OCI-LY7 (cell line): ENCODE measurements at regions not wholly inside any gene's neighbourhood (a gene's known extent, or its start where the extent isn't known, plus 50 kb on each side); places are given as distances from the start of the nearest gene placed in this dataset.

ENCODE experiments used
- BruUV-seq: library from RNA; stranded (reverse); fragments of 400-500 nt; replicated peaks from 2 replicates; lab custom pipeline; 2021; lab: Mats Ljungman, UMichigan
- CTCF ChIA-PET: fragments of 300-600 bp; sonication (Branson Sonifier 250); formaldehyde crosslinking; loops from one replicate; lab custom pipeline; 2022; ENCODE audit warnings: antibody characterized with exemption; ENCODE audit not compliant: unreplicated experiment; lab: Charles Lee
- POLR2A ChIA-PET: fragments of 300-600 bp; sonication (Branson Sonifier 250); formaldehyde crosslinking; loops from one replicate; lab custom pipeline; 2022; ENCODE audit warnings: antibody characterized with exemption; lab: Charles Lee
- DNase-seq: peaks from one replicate; pipeline ENCODE4 v3.0.0-alpha.2; 2015; ENCODE audit warnings: low spot score
- H2AFZ ChIP-seq: fragments of 200-600 bp; sonication (generic), shearing (Covaris generic); 2 replicates; pipeline ENCODE4 v1.6.1; 2014; ENCODE audit warnings: mild to moderate bottlenecking, antibody characterized with exemption, low read length, moderate library complexity
- H3K27ac ChIP-seq: fragments of 200-600 bp; sonication (generic); 2 replicates; pipeline ENCODE4 v1.5.1; 2014; ENCODE audit warnings: mixed run types, low read depth, mild to moderate bottlenecking, moderate library complexity, low read length, inconsistent platforms; ENCODE audit not compliant: poor library complexity, severe bottlenecking
- H3K36me3 ChIP-seq: fragments of 200-600 bp; sonication (generic); 2 replicates; pipeline ENCODE4 v1.6.1; 2014; ENCODE audit warnings: mild to moderate bottlenecking, antibody characterized with exemption, low read length, moderate library complexity, mixed read lengths; ENCODE audit not compliant: insufficient read depth
- H3K4me1 ChIP-seq: fragments of 200-600 bp; sonication (generic); 2 replicates; pipeline ENCODE4 v1.5.1; 2014; ENCODE audit warnings: mild to moderate bottlenecking, low read length; ENCODE audit not compliant: insufficient read depth, poor library complexity, severe bottlenecking
- H3K4me2 ChIP-seq: fragments of 200-600 bp; sonication (generic); 2 replicates; pipeline ENCODE4 v1.6.1; 2014; ENCODE audit warnings: mild to moderate bottlenecking, low read length
- H3K4me3 ChIP-seq: fragments of 200-600 bp; sonication (generic); 2 replicates; pipeline ENCODE4 v1.5.1; 2014; ENCODE audit warnings: mild to moderate bottlenecking, low read depth, low read length; ENCODE audit not compliant: poor library complexity, severe bottlenecking
- H3K79me2 ChIP-seq: fragments of 200-600 bp; sonication (generic); 2 replicates; pipeline ENCODE4 v1.6.1; 2016; ENCODE audit warnings: low read depth, mild to moderate bottlenecking, low read length, moderate library complexity, mixed read lengths; ENCODE audit not compliant: insufficient read depth
- H3K9me2 ChIP-seq: fragments of 200-600 bp; sonication (generic); 2 replicates; pipeline ENCODE4 v1.6.1; 2016; ENCODE audit warnings: mild to moderate bottlenecking, low read length, mixed read lengths; ENCODE audit not compliant: insufficient read depth
- H3K9me3 ChIP-seq: fragments of 200-600 bp; sonication (generic); 2 replicates; pipeline ENCODE4 v1.6.1; 2014; ENCODE audit warnings: mild to moderate bottlenecking, mixed run types, low read length, mixed read lengths
- H4K20me1 ChIP-seq: fragments of 200-600 bp; sonication (generic); 2 replicates; pipeline ENCODE4 v1.6.1; 2014; ENCODE audit warnings: mild to moderate bottlenecking, antibody characterized with exemption, low read length, moderate library complexity, mixed read lengths; ENCODE audit not compliant: insufficient read depth
- CTCF ChIP-seq: fragments of 200-600 bp; sonication (generic); conservative IDR thresholded peaks from 2 replicates; pipeline ENCODE4 v1.5.1; 2014; ENCODE audit warnings: mild to moderate bottlenecking, antibody characterized with exemption, low read length, moderate library complexity, mixed read lengths
- EZH2phosphoT487 ChIP-seq: fragments of 200-600 bp; sonication (generic); IDR thresholded peaks from 2 replicates; pipeline ENCODE4 v1.6.1; 2018; ENCODE audit warnings: low read depth, borderline replicate concordance, mild to moderate bottlenecking, mixed run types, antibody characterized with exemption, low read length, moderate library complexity, mixed read lengths
- intact Hi-C: fragments of 100-400 bp; cut with micrococcal nuclease; formaldehyde crosslinking; loops from one replicate; pipeline ENCODE4 v1.10.0; 2022; ENCODE audit not compliant: unreplicated experiment

- no TSS peak for BruUV-seq
- intact Hi-C loops: no loop called here
- no peak overlapping the region for H3K4me2 ChIP-seq
- H3K36me3 ChIP-seq: no peaks in the 10 kb centered on the region
- no peaks in the 10 kb centered on the region for H3K9me2 ChIP-seq
- peaks cover 12% of the 10 kb centered on the region for H3K4me1 ChIP-seq
- no peaks in the 10 kb centered on the region for H4K20me1 ChIP-seq
- H3K4me3 ChIP-seq: no peak overlapping the region
- no peak overlapping the region for H2AFZ ChIP-seq
- DNase-seq: no peak
- H3K9me3 ChIP-seq: no peaks in the 10 kb centered on the region
- H3K79me2 ChIP-seq: no peaks in the 10 kb centered on the region
- no peak overlapping the region for H3K27ac ChIP-seq
- CTCF ChIA-PET: no interaction called here
- no peak for TF ChIP-seq EZH2phosphoT487
- no peak for TF ChIP-seq CTCF
- POLR2A ChIA-PET: no interaction called here
Observed at GRCh38 chr4:3365871-3366842, 73.3 kb downstream of the RGS12 start.

- Histone ChIP-seq H3K36me3 (no peaks in the 10 kb centered on the region), H3K9me3 (no peaks in the 10 kb centered on the region), H3K4me1 (peaks cover 12% of the 10 kb centered on the region), H3K27ac (no peak overlapping the region), H3K4me3 (no peak overlapping the region), H3K9me2 (no peaks in the 10 kb centered on the region), H2AFZ (no peak overlapping the region), H3K79me2 (no peaks in the 10 kb centered on the region), H3K4me2 (no peak overlapping the region), H4K20me1 (no peaks in the 10 kb centered on the region)
- CTCF ChIA-PET: no interaction called here
- POLR2A ChIA-PET: no interaction called here
- intact Hi-C loops: no loop called here
- BruUV-seq: no TSS peak
- DNase-seq: no peak
- TF ChIP-seq CTCF (no peak), EZH2phosphoT487 (no peak)
Observed at GRCh38 chr4:3366893-3367775, 74.3 kb downstream of the RGS12 start.
